HFF-Myc (cell line): ENCODE measurements at regions not wholly inside any gene's neighbourhood (a gene's known extent, or its start where the extent isn't known, plus 50 kb on each side); places are given as distances from the start of the nearest gene placed in this dataset.

Source experiments
- DNase-seq: peaks from one replicate; pipeline ENCODE4 v3.0.0-alpha.2; 2011; ENCODE audit warnings: low read depth; ENCODE audit errors: extremely low read depth
- H3K4me3 ChIP-seq: replicated peaks from 2 replicates; pipeline ENCODE4 v1.5.1; 2011; ENCODE audit warnings: low read depth, mild to moderate bottlenecking, control low read depth, low read length
- TF ChIP-seq, protein P1 (sequence below): IDR thresholded peaks from 2 replicates; pipeline ENCODE4 v1.5.1; 2012; ENCODE audit warnings: mild to moderate bottlenecking, low read depth, low read length, control low read depth; ENCODE audit errors: missing control alignments

DNA sequence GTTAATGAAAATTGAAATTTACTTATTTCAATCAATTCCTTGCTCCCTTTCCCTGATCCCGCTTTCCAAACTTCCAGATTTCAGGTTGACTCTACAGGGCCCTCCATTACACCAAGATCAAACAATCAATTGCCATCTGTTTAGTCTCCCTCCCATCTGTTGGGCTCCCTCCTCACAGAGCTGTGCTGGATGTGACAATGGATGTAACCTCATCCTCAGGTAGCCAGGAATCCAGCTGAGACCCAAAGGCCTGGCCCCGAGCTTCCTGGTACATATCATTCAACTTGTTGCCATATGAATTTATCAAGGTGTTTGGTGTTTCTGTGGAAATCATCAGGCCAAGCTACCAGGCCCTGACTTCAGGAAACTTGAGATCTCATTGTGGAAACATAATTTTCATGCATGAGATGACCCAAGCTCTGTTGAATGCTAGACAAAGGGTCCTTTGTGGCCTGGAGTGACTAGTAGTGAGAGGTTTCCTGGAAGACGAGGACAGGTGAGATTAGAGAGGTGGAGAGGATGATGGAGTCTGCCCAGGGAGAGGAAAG, 148.6 kb upstream of the PDE1C start:
- H3K4me3 ChIP-seq = no peak overlapping the region
- DNase-seq = no peak
- TF ChIP-seq, protein P1, sequence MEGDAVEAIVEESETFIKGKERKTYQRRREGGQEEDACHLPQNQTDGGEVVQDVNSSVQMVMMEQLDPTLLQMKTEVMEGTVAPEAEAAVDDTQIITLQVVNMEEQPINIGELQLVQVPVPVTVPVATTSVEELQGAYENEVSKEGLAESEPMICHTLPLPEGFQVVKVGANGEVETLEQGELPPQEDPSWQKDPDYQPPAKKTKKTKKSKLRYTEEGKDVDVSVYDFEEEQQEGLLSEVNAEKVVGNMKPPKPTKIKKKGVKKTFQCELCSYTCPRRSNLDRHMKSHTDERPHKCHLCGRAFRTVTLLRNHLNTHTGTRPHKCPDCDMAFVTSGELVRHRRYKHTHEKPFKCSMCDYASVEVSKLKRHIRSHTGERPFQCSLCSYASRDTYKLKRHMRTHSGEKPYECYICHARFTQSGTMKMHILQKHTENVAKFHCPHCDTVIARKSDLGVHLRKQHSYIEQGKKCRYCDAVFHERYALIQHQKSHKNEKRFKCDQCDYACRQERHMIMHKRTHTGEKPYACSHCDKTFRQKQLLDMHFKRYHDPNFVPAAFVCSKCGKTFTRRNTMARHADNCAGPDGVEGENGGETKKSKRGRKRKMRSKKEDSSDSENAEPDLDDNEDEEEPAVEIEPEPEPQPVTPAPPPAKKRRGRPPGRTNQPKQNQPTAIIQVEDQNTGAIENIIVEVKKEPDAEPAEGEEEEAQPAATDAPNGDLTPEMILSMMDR = no peak

DNA sequence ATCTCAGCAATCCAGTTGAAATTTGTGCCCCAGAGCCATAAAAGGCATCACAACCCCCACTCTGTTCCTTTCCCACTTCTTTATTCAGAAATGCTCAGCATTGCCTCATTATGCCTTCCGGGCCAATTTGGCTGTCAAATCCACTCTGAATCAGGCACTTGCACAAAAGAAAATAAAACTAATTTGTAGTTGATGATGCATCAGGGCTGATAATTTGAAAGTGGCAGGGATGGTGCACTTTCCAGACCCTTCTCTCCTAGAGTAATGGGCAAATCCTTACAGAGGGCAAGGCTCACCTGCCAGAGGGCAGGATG, 147.9 kb upstream of the PDE1C start:
- no peak for DNase-seq
- TF ChIP-seq, protein P1 = no peak
- H3K4me3 ChIP-seq = no peak overlapping the region

DNA sequence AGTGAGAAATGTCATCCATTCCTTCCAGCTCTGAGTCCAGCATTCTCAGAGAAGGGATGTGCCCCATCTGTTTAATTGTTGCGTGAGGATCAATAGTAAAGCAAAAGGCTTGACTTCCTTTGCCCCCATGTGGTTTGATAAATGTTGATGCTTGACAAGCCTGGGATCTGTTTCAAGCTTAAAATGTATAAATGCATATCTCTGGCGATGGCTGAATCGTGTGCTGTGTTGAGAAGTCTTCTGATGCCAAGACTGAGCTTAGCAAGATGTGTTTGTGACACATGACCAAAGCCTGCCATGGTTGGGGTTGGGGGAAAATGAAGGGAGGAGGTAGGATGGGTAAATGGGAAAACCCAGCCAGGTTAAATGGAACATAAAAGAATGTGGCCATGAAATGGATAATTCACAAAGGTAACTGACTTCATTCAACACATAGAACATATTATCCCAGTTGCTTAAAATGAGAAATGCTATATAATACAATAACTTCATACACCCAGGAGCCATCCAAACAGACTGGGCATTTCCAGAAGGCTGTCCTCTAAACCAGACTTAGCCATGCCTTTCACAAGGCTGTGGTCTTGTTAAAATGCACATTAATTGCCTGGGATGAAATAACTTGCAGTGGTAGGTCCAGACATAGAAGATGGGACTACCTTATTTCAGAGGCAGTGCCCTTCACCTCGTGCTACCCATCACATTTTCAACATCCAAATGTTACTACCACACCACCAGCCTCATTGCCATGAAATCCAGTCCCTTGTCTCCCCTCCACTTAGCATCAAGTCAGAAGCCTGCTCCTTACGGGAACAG, 147.3 kb upstream of the PDE1C start:
- no peak overlapping the region for H3K4me3 ChIP-seq
- DNase-seq = no peak
- TF ChIP-seq, protein P1 = no peak

DNA sequence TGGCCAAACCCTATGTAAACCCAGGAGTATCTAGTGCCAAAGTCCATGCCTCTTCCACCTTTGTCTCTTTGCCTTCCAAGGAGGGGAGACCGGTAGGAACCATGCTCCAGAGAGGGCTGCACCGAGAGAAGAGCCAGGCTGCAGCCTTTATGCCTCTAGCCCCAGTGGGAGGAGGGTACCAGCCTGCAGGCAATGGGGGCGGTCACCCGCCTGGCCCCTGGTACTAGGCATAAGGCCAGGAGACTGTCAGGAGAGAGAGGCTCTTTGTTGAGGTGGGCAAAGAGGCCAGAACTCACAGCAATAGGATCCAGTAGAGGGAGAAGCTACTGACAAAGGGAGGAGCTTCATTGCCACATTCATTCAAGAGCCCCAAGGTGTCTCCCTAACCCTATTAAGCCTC, 146.6 kb upstream of the PDE1C start:
- no peak for DNase-seq
- H3K4me3 ChIP-seq = no peak overlapping the region
- TF ChIP-seq, protein P1 = no peak

DNA sequence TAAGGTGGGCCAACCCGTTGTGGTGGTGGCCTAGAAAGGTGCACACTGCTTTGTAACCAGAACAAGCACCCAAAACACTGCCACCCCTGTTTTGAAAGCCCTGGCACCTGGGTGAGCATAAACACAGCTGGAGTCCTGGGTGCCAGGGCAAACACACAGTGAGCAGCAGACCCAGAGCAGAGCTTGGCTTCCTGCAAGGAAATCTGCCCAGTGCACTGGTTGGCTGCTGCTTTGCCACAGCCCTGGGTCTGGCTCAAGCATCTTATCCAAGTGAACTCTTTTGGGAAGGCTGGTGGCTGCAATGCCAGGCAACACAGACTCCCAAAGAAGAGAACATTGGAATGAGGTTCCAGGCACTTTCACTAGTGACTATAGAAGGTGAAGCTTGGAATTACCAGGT, 145.5 kb upstream of the PDE1C start:
- DNase-seq = no peak
- TF ChIP-seq, protein P1 = no peak
- H3K4me3 ChIP-seq = no peak overlapping the region

DNA sequence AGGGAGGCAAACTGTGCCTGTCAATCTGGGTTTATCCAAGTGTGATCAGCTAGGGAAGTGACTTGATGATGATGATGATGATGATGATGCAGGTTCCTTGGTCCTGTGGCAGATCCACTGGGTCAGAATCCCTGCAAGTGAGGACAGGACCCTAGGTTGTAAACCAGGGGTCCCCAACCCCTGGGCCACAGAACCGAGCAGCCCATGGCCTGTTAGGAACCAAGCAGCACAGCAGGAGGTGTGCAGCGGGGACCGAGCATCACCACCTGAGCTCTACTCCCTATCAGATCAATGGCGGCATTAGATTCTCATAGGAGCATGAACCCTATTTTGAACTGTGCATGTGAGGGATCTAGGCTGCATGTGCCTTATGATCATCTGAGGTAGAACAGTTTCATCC, 144.7 kb upstream of the PDE1C start:
- TF ChIP-seq, protein P1 = no peak
- no peak for DNase-seq
- H3K4me3 ChIP-seq = no peak overlapping the region

DNA sequence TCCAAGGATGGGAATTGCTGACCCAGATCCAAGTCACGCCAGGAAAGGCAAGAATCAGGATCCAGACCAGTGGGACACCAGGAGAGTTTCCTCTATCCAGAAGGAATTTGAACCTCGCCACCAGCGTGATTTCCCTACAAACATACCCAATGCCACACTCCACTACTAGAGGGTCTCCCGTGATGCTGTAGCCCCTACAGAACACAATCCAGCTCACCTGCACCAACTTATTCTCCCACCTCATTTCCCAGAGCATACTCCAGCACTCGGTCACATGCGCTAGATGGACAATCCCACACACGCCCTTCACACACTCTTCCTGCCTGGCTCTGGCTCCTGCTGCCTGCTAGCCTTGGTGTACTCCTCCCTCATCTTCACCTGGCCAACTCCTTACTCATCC, 142.1 kb upstream of the PDE1C start:
- H3K4me3 ChIP-seq = no peak overlapping the region
- TF ChIP-seq, protein P1 = no peak
- DNase-seq = no peak
